MV-4-11 (cell line): ENCODE measurements at regions not wholly inside any gene's neighbourhood (a gene's known extent, or its start where the extent isn't known, plus 50 kb on each side); places are given as distances from the start of the nearest gene placed in this dataset.

Experiments
- DNase-seq: peaks from one replicate; lab custom pipeline; 2025; lab: John Stamatoyannopoulos, UW

GRCh38 chr10:105383978-105384377 is 742.9 kb downstream of the SORCS3 start:
- no peak for DNase-seq

GRCh38 chr10:105370692-105371091 is 729.6 kb downstream of the SORCS3 start:
- DNase-seq: no peak

- DNase-seq: no peak
Measured at GRCh38 chr10:105359708-105360107, 718.6 kb downstream of the SORCS3 start.

- no peak for DNase-seq
Measured at GRCh38 chr10:105358911-105359310, 717.8 kb downstream of the SORCS3 start.

GRCh38 chr10:105356626-105357025 is 715.5 kb downstream of the SORCS3 start:
- no peak for DNase-seq

- DNase-seq: no peak
Measured at GRCh38 chr10:105354010-105354409, 712.9 kb downstream of the SORCS3 start.

GRCh38 chr10:105352827-105353226 is 711.7 kb downstream of the SORCS3 start:
- DNase-seq: no peak

GRCh38 chr10:105352281-105352680 is 711.2 kb downstream of the SORCS3 start:
- DNase-seq: no peak

- DNase-seq: no peak
Measured at GRCh38 chr10:105351187-105351586, 710.1 kb downstream of the SORCS3 start.

- no peak for DNase-seq
Measured at GRCh38 chr10:105347487-105347886, 706.4 kb downstream of the SORCS3 start.

GRCh38 chr10:105342606-105343005 is 701.5 kb downstream of the SORCS3 start:
- DNase-seq: no peak

- no peak for DNase-seq
Measured at GRCh38 chr10:105339669-105340068, 698.6 kb downstream of the SORCS3 start.

- no peak for DNase-seq
Measured at GRCh38 chr10:105328503-105329133, 687.5 kb downstream of the SORCS3 start.
